ENCODE measurements at regions not wholly inside any gene's neighbourhood (a gene's known extent, or its start where the extent isn't known, plus 50 kb on each side); places are given as distances from the start of the nearest gene placed in this dataset.

DNA sequence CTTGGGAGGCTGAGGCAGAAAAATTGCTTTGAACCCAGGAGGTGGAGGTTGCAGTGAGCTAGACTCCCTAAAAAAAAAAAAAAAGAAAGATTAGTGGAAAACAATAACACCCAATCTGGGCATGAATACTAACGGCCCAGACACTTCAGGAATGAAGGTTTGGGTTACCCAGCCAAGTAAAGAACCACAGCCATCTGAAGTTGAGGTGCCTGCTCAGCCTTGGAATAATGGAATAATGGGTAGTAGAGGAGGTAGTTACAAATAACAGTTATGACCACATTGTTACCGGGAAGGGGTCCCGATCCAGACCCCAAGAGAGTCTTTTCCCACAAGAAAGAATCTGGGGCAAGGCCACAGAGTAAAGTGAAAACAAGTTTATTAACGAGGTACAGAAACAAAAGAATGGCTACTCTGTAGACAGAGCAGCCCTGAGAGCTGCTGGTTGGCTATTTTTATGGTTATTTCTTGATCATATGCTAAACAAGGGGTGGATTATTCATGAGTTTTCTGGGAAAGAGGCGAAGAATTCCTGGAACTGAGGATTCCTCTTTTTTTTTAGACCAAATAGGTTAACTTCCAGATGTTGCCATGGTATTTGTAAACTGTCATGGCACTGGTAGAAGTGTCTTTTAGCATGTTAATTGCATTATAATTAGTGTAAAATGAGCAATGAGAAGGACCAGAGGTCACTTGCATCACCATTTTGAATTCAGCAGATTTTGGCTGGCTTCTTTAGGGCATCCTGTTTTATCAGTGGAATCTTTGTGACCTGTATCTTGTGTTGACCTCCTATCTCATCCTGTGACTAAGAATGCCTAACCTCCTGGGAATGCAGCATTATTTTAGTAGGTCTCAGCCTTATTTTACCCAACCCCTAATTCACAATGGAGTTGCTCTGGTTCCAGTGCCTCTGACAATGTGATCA, 96.2 kb upstream of the HAAO start:
- Histone ChIP-seq H3K27me3 (ENCODE audit: low read length) (no peaks in the 10 kb centered on the region), H3K4me3 (ENCODE audit: low read length) (no peak overlapping the region), H3K4me2 (ENCODE audit: low read depth, low read length, poor library complexity, severe bottlenecking) (no peak overlapping the region), H3K9me2 (replicated peaks; ENCODE audit: insufficient read depth, low read length) (no peaks in the 10 kb centered on the region), H4K20me1 (ENCODE audit: insufficient read depth, low read depth, low read length) (no peaks in the 10 kb centered on the region), H3K4me1 (ENCODE audit: low read length) (no peaks in the 10 kb centered on the region), H3K9me3 (ENCODE audit: low read length) (peaks cover 3% of the 10 kb centered on the region; the same call in 1 of the 2 replicates), H3K36me3 (ENCODE audit: insufficient read depth, low read length) (no peaks in the 10 kb centered on the region), H3K27ac (ENCODE audit: low read length) (no peak overlapping the region), H2AFZ (ENCODE audit: low read length) (no peak overlapping the region), H3K79me2 (ENCODE audit: low read length) (no peaks in the 10 kb centered on the region), H3K9ac (ENCODE audit: low read length) (no peak overlapping the region)
- DNase-seq, result no peak

DNA sequence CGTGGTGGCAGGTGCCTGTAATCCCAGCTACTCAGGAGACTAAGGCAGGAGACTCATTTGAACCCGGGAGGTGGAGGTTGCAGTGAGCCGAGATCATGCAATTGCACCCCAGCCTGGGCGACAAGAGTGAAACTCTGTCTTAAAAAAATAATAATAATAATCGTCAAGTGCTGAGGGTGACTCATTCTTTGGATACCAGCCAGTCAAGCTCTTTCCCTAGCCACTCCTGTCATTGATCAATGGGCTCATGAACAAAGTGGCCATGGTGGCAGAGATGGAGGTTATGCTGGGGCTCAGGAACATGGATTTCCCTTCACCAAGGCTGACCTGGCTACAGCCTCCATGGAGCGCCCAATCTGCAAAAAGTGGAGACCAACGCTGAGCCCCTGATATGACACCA, 94.5 kb upstream of the HAAO start:
- no peaks in the 10 kb centered on the region for H3K36me3 ChIP-seq (ENCODE audit: insufficient read depth, low read length)
- H3K27me3 ChIP-seq (ENCODE audit: low read length), result no peaks in the 10 kb centered on the region
- peaks cover 3% of the 10 kb centered on the region; the same call in 1 of the 2 replicates for H3K9me3 ChIP-seq (ENCODE audit: low read length)
- no peaks in the 10 kb centered on the region for H4K20me1 ChIP-seq (ENCODE audit: insufficient read depth, low read depth, low read length)
- H3K27ac ChIP-seq (ENCODE audit: low read length), result no peak overlapping the region
- no peak overlapping the region for H3K9ac ChIP-seq (ENCODE audit: low read length)
- H2AFZ ChIP-seq (ENCODE audit: low read length), result no peak overlapping the region
- H3K4me2 ChIP-seq (ENCODE audit: low read depth, low read length, poor library complexity, severe bottlenecking), result no peak overlapping the region
- H3K79me2 ChIP-seq (ENCODE audit: low read length), result no peaks in the 10 kb centered on the region
- no peaks in the 10 kb centered on the region for H3K4me1 ChIP-seq (ENCODE audit: low read length)
- H3K9me2 ChIP-seq (replicated peaks; ENCODE audit: insufficient read depth, low read length), result no peaks in the 10 kb centered on the region
- DNase-seq, result no peak
- H3K4me3 ChIP-seq (ENCODE audit: low read length), result no peak overlapping the region

DNA sequence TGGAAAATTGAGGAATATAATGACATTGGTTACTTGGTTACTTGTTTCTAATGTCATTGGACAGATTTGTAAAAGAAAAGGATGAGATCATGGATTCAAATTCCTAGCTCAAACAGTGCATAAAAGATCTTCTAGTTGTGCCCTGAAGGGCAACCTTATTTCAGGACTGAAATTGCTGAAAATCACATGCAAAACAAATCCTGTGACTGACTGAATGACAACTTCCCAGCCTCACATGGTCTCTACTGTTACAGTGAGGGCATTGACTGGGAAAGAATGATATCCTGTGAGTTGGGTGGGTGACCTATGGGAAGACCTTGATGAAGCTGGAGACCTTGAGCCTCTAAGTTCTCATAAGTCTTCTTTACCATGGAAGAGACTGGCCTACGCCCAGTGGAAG, 90.4 kb upstream of the HAAO start:
- no peaks in the 10 kb centered on the region for H3K27me3 ChIP-seq (ENCODE audit: low read length)
- no peaks in the 10 kb centered on the region for H3K9me2 ChIP-seq (replicated peaks; ENCODE audit: insufficient read depth, low read length)
- H3K9ac ChIP-seq (ENCODE audit: low read length), result no peak overlapping the region
- no peaks in the 10 kb centered on the region for H3K9me3 ChIP-seq (ENCODE audit: low read length)
- no peaks in the 10 kb centered on the region for H3K4me1 ChIP-seq (ENCODE audit: low read length)
- H3K4me3 ChIP-seq (ENCODE audit: low read length), result no peak overlapping the region
- no peak overlapping the region for H3K4me2 ChIP-seq (ENCODE audit: low read depth, low read length, poor library complexity, severe bottlenecking)
- no peaks in the 10 kb centered on the region for H3K36me3 ChIP-seq (ENCODE audit: insufficient read depth, low read length)
- no peaks in the 10 kb centered on the region for H3K79me2 ChIP-seq (ENCODE audit: low read length)
- H4K20me1 ChIP-seq (ENCODE audit: insufficient read depth, low read depth, low read length), result no peaks in the 10 kb centered on the region
- DNase-seq, result no peak
- H2AFZ ChIP-seq (ENCODE audit: low read length), result no peak overlapping the region
- no peak overlapping the region for H3K27ac ChIP-seq (ENCODE audit: low read length)

DNA sequence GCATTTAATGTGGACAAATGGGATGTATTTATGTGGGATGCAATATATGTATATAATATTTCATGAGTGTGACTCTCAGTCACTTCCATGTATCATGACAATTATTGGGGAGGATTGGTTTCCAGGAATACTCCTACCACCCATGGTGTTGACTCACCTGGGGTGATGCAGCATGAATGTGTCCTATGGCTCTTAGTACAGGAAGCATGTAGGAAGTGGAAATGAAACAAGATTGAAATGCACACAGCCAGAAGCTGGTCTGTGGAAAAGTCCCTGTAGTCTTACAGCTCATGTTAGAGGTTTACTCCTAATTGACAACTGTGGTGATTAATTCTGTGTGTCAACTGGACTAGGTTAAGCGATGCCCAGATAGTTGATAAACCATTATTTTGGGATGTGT, 89.3 kb upstream of the HAAO start:
- H2AFZ ChIP-seq (ENCODE audit: low read length), result no peak overlapping the region
- H3K27ac ChIP-seq (ENCODE audit: low read length), result no peak overlapping the region
- H4K20me1 ChIP-seq (ENCODE audit: insufficient read depth, low read depth, low read length), result no peaks in the 10 kb centered on the region
- H3K9me3 ChIP-seq (ENCODE audit: low read length), result no peaks in the 10 kb centered on the region
- no peaks in the 10 kb centered on the region for H3K9me2 ChIP-seq (replicated peaks; ENCODE audit: insufficient read depth, low read length)
- H3K79me2 ChIP-seq (ENCODE audit: low read length), result no peaks in the 10 kb centered on the region
- no peaks in the 10 kb centered on the region for H3K36me3 ChIP-seq (ENCODE audit: insufficient read depth, low read length)
- no peaks in the 10 kb centered on the region for H3K27me3 ChIP-seq (ENCODE audit: low read length)
- no peak overlapping the region for H3K4me2 ChIP-seq (ENCODE audit: low read depth, low read length, poor library complexity, severe bottlenecking)
- DNase-seq, result no peak
- H3K4me1 ChIP-seq (ENCODE audit: low read length), result no peaks in the 10 kb centered on the region
- no peak overlapping the region for H3K4me3 ChIP-seq (ENCODE audit: low read length)
- H3K9ac ChIP-seq (ENCODE audit: low read length), result no peak overlapping the region

DNA sequence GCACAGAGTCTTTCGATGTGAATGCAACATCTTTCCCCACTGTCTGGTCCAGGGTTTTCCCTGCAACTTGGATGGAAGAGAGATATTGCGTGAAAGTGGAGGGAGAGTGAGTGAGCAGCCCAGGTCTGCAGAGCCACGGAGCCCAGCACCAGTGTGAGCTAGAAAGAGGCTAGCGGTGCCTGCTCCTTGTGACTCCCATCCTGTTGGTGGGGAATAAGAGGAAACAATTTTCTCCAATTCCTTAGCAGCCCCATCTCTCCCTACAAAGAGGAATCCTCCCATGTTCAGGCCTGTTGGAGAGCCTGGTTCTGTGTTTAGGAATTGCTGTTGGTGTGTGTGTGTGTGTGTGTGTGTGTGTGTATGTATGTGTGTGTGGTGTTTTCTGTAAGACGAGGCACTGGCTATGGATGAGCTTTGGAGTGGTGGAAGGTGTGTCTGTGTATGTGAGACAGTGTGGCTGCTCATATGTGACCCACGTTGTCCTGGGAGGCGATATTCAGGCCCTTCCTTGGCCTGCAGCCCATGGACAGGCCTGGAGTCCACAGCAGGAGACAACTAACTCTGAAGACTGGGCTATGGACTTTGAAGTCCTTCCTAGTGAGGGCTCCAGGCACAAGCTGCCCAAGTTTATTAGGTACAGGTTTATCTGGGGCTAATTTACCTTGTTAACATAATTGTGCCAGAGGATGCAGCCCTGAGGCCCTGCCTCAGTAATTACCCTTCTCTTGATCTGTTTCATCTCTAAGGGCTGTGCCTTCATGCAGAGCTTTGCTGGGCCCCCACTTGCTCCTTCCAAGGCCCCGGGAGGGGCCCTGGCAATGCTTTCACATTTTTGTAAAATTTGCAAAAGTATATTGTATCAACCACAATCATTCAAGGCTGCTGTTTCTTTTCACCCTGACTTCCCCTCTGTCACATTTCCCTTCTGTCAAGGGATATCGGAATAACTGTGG, 88.6 kb upstream of the HAAO start:
- Histone ChIP-seq H3K9ac (ENCODE audit: low read length) (no peak overlapping the region), H3K27ac (ENCODE audit: low read length) (no peak overlapping the region), H3K4me2 (ENCODE audit: low read depth, low read length, poor library complexity, severe bottlenecking) (no peak overlapping the region), H3K4me1 (ENCODE audit: low read length) (no peaks in the 10 kb centered on the region), H3K79me2 (ENCODE audit: low read length) (no peaks in the 10 kb centered on the region), H3K9me2 (replicated peaks; ENCODE audit: insufficient read depth, low read length) (no peaks in the 10 kb centered on the region), H4K20me1 (ENCODE audit: insufficient read depth, low read depth, low read length) (no peaks in the 10 kb centered on the region), H3K9me3 (ENCODE audit: low read length) (no peaks in the 10 kb centered on the region), H3K36me3 (ENCODE audit: insufficient read depth, low read length) (no peaks in the 10 kb centered on the region), H3K27me3 (ENCODE audit: low read length) (no peaks in the 10 kb centered on the region), H2AFZ (ENCODE audit: low read length) (no peak overlapping the region), H3K4me3 (ENCODE audit: low read length) (no peak overlapping the region)
- DNase-seq, result no peak

DNA sequence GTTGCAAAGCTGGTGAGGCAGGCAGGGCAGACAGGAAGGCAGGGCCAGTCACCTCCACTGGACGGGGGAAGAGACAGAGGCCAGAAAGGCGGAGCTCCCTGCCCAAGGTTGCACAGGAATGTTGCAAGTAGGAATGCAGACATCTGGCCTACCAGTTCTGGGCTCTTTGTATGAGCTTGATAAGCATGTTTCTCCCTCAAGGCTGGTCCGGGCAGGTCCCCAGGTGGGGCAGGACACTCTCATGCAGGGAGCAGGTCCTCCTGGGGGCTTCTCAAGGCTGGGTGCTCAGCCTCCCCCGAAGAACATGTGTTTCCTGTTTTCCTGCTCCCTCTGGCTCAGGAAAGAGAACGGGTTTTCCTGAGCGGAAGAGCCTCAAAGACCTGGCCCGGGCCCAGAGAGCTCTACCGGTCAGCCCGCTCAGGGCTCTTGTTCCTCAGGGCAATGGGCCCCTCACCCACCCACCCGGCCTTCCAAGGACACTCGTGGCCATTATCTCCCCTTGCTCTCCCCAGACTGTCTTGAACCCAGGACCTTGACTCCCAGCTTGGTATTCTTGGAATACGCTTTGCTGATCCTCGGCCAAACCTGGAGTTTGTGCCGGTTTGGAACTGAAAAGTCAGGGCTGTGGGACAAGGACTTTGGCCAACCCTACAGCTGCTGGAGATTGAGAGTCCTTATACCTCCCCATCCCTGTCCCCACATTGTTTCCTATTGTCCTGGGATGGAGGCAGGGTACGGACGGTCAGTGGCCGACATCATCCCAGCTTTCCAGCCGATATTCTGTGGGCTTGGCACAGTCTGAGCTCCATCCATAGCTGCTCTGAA, 87.7 kb upstream of the HAAO start:
- no peaks in the 10 kb centered on the region for H3K36me3 ChIP-seq (ENCODE audit: insufficient read depth, low read length)
- no peak overlapping the region for H3K4me3 ChIP-seq (ENCODE audit: low read length)
- H3K9me3 ChIP-seq (ENCODE audit: low read length), result no peaks in the 10 kb centered on the region
- H3K27me3 ChIP-seq (ENCODE audit: low read length), result no peaks in the 10 kb centered on the region
- H3K9me2 ChIP-seq (replicated peaks; ENCODE audit: insufficient read depth, low read length), result no peaks in the 10 kb centered on the region
- H3K4me2 ChIP-seq (ENCODE audit: low read depth, low read length, poor library complexity, severe bottlenecking), result no peak overlapping the region
- H3K9ac ChIP-seq (ENCODE audit: low read length), result no peak overlapping the region
- no peak overlapping the region for H2AFZ ChIP-seq (ENCODE audit: low read length)
- no peak overlapping the region for H3K27ac ChIP-seq (ENCODE audit: low read length)
- H3K79me2 ChIP-seq (ENCODE audit: low read length), result no peaks in the 10 kb centered on the region
- H3K4me1 ChIP-seq (ENCODE audit: low read length), result no peaks in the 10 kb centered on the region
- DNase-seq, result no peak
- no peaks in the 10 kb centered on the region for H4K20me1 ChIP-seq (ENCODE audit: insufficient read depth, low read depth, low read length)

DNA sequence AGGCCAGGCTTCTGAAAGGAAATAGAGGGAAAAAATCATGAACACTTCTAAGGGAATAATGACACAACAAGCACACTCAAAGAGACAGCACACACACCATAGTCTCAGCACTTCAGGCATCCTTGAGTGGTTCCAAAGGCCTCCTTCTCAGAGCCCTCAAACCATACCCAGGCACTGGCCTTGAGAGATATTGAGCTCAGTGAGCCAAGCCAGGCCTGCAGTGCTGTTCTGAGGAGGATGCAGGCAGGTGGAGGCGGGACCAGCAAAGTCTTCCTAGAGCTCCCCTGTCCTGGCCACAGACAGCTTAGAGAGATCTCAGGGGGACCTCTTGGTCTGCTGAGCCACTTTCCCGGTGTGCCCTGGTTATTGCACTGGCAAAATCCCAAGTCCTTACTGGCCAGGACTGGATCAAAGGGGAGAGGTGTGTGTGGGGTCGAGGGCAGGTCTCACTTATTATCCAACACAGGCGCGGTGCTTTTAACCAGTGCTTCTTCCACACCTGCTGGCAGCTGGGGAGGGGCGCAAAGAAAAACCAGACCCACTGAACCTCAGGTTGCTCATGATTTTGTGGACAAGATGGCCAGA, 86.8 kb upstream of the HAAO start:
- Histone ChIP-seq H3K9ac (ENCODE audit: low read length) (no peak overlapping the region), H3K9me3 (ENCODE audit: low read length) (no peaks in the 10 kb centered on the region), H3K4me1 (ENCODE audit: low read length) (no peaks in the 10 kb centered on the region), H3K27me3 (ENCODE audit: low read length) (no peaks in the 10 kb centered on the region), H3K4me2 (ENCODE audit: low read depth, low read length, poor library complexity, severe bottlenecking) (no peak overlapping the region), H3K4me3 (ENCODE audit: low read length) (no peak overlapping the region), H3K9me2 (replicated peaks; ENCODE audit: insufficient read depth, low read length) (no peaks in the 10 kb centered on the region), H2AFZ (ENCODE audit: low read length) (no peak overlapping the region), H4K20me1 (ENCODE audit: insufficient read depth, low read depth, low read length) (no peaks in the 10 kb centered on the region), H3K27ac (ENCODE audit: low read length) (no peak overlapping the region), H3K36me3 (ENCODE audit: insufficient read depth, low read length) (no peaks in the 10 kb centered on the region), H3K79me2 (ENCODE audit: low read length) (no peaks in the 10 kb centered on the region)
- DNase-seq, result no peak
